ACC112 (cell line): ENCODE measurements at regions not wholly inside any gene's neighbourhood (a gene's known extent, or its start where the extent isn't known, plus 50 kb on each side); places are given as distances from the start of the nearest gene placed in this dataset.
"Not testable (repeated sequence)": the region's sequence is repeated elsewhere in the genome, so short reads cannot be mapped to it uniquely, and the experiment has no call there.

Experiments used
- H2AFZ ChIP-seq: fragments of 200-600 bp; sonication (generic); one replicate; pipeline ENCODE4 v1.6.0; 2017; ENCODE audit warnings: antibody characterized with exemption, low read length; ENCODE audit not compliant: unreplicated experiment
- H3K27ac ChIP-seq: fragments of 200-600 bp; sonication (generic); 2 replicates; pipeline ENCODE4 v1.5.1; 2014; ENCODE audit warnings: low read depth, mild to moderate bottlenecking, antibody characterized with exemption, low read length, moderate library complexity
- H3K27me3 ChIP-seq: fragments of 200-600 bp; sonication (generic); 2 replicates; pipeline ENCODE4 v1.6.1; 2014; ENCODE audit warnings: mild to moderate bottlenecking, antibody characterized with exemption, low read length, moderate library complexity, mixed read lengths; ENCODE audit not compliant: insufficient read depth
- H3K36me3 ChIP-seq: fragments of 200-600 bp; sonication (generic); 2 replicates; pipeline ENCODE4 v1.6.1; 2016; ENCODE audit warnings: mild to moderate bottlenecking, antibody characterized with exemption, low read length, moderate library complexity, mixed read lengths; ENCODE audit not compliant: insufficient read depth
- H3K4me1 ChIP-seq: fragments of 200-600 bp; sonication (generic); one replicate; pipeline ENCODE4 v1.6.1; 2016; ENCODE audit warnings: low read length, mixed read lengths; ENCODE audit not compliant: insufficient read depth, unreplicated experiment, control insufficient read depth
- H3K4me3 ChIP-seq: fragments of 200-600 bp; sonication (generic); 2 replicates; pipeline ENCODE4 v1.5.1; 2014; ENCODE audit warnings: mild to moderate bottlenecking, low read depth, low read length
- H3K79me2 ChIP-seq: fragments of 200-600 bp; sonication (generic); one replicate; pipeline ENCODE4 v1.6.0; 2016; ENCODE audit warnings: low read length; ENCODE audit not compliant: control insufficient read depth, unreplicated experiment, insufficient read depth

DNA sequence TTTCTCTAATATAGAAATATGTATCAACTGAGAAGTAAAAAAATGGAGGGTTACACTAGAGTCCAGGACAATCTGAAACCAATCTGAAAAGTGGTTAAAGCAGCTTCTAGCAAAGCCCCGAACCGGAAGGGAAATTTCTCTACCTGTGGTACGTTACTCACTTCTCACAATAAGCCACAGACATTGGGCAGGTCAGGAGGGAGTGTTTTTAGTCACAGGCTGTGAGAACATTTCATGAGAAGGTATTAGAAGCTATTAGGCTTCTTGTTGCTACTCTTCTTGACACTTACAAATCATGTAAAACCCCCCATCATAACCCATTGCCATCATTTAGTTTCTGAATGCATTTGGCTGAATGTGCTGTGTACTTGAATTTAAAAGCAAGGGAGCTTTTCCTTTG, 120.9 kb downstream of the NUFIP1 start:
- Histone ChIP-seq H3K27ac (no peak overlapping the region), H2AFZ (no peak overlapping the region), H3K4me3 (no peak overlapping the region), H3K79me2 (no peaks in the 10 kb centered on the region), H3K4me1 (no peaks in the 10 kb centered on the region), H3K36me3 (no peaks in the 10 kb centered on the region), H3K27me3 (no peaks in the 10 kb centered on the region)

DNA sequence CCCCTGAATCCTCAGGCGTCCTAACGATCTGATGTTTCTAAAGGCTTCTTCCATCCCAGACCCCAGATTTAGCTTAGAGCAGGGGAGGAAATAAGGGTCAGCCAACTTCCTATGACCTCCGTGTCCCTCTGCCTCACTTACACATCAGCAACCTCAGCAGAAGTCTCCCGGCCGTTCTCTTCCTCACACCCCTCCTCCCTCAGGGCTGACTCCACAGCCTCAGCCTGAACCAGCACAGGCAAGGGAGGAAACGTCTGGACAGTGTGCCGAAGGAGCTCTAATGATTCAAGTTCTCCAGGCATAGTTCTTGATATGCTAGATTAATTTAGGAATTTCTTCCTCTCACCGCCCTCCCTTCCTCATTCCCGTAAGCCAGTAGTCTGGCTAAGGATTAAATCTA, 121.4 kb downstream of the NUFIP1 start:
- Histone ChIP-seq H3K4me3 (no peak overlapping the region), H3K79me2 (no peaks in the 10 kb centered on the region), H3K36me3 (no peaks in the 10 kb centered on the region), H3K4me1 (no peaks in the 10 kb centered on the region), H3K27ac (no peak overlapping the region), H2AFZ (no peak overlapping the region), H3K27me3 (no peaks in the 10 kb centered on the region)

DNA sequence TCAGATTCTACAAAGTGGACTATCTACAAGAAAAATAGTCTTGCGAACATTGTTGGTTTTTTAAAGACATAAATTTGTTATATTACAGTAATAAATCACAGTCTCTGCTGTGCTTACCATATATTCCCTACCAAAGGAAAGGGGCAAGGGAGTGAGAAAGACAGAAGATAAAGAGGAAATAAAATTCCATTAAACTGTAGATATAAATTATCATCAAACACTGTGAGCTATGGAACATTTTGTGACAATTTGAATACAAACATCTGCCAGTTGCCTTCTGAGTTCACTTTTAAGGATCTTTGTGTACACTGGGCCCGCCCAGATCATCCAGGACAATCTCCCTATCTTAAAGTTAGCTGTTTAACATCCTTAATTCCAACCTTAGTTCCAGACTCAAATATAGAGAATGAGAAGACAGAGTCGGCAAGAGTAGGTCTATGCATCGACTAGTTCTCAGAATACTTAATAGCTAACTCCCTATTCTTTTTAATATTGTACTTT, 122.8 kb downstream of the NUFIP1 start:
- Histone ChIP-seq H3K36me3 (no peaks in the 10 kb centered on the region), H2AFZ (no peak overlapping the region), H3K27me3 (no peaks in the 10 kb centered on the region), H3K79me2 (no peaks in the 10 kb centered on the region), H3K4me3 (no peak overlapping the region), H3K4me1 (no peaks in the 10 kb centered on the region), H3K27ac (no peak overlapping the region)

DNA sequence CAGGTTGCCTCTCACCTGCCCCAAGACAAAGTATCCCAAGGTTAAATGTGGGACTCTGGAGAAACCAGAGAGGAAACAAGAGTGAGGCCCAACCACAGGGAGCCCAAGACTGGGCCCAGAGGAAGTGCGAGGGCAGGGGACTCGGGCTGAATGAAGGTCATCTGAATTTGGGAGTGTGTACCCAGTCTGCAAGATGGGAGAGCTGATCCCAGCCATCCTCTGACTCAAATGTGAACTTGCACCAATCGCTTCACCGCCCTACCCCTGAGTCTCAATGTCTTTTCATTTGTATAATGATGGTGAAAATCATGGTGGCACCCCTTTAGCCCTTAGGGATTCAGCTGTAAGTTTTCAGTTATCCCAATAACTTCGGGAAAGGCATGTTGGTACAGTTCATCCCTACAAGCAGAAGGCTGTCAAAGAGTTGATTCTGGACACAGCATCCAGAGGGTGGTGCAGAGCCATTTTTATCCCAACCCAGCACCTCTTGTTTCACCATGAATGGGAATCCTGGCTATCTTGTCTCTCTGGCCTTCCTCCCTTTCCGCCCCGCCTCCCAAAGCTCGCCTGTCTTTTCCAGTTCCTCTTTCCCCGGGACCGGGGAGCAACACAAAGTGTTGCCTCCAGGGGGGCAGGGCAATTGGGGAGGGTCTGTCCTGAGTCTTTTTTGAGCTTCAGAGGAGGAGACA, 123.4 kb downstream of the NUFIP1 start:
- Histone ChIP-seq H3K4me1 (no peaks in the 10 kb centered on the region), H3K36me3 (no peaks in the 10 kb centered on the region), H3K27ac (no peak overlapping the region), H3K79me2 (no peaks in the 10 kb centered on the region), H2AFZ (no peak overlapping the region), H3K4me3 (no peak overlapping the region), H3K27me3 (no peaks in the 10 kb centered on the region)

DNA sequence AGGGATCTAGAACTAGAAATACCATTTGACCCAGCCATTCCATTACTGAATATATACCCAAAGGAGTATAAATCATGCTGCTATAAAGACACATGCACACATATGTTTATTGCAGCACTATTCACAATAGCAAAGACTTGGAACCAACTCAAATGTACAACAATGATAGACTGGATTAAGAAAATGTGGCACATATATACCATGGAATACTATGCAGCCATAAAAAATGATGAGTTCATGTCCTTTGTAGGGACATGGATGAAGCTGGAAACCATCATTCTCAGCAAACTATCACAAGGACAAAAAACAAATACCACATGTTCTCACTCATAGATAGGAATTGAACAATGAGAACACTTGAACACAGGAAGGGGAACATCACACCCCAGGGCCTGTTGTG, 125.6 kb downstream of the NUFIP1 start:
- not testable (repeated sequence) for H3K79me2 ChIP-seq, H2AFZ ChIP-seq, H3K4me3 ChIP-seq, H3K27me3 ChIP-seq, H3K27ac ChIP-seq, H3K4me1 ChIP-seq, H3K36me3 ChIP-seq

DNA sequence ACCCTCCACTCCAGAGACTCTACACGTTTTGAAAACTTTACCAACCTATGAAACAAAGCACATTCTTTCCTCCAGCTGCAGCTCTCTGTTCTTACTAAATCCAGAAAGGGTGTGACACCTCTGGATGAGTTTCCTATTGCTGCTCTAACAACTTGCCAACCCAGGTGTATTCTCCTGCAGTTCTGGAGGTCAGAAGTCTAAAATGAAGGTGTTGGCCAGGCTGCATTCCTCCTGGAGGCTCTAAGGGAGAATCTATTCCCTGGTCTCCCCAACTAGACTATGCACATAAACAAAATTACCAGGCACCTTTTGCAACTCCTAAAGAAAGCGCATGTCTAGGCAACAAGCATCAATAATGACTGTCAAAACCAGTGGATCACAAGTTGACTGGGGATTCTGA, 128.8 kb downstream of the NUFIP1 start:
- Histone ChIP-seq H3K4me1 (no peaks in the 10 kb centered on the region), H2AFZ (no peak overlapping the region), H3K79me2 (no peaks in the 10 kb centered on the region), H3K27me3 (no peaks in the 10 kb centered on the region), H3K4me3 (no peak overlapping the region), H3K36me3 (no peaks in the 10 kb centered on the region), H3K27ac (no peak overlapping the region)

DNA sequence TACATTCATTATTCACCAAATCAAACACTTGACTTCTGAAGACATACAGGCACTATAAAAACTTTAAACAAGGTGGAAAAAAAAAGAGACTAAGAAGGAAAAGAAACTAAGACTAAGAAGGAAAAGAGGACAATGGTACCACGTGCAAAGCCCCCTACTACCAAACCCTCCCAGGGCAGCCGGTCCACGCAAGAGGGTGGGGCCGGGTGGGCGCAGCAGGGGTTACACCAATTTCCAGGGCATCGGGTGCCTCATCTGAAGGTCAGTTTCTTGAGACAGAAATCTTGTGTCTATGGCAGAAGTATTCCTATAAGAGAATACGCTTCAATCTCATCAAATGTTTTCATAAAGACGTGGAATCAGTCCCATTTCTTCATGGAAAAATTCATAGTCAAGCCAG, 131.5 kb downstream of the NUFIP1 start:
- H2AFZ ChIP-seq: no peak overlapping the region
- no peak overlapping the region for H3K27ac ChIP-seq
- no peaks in the 10 kb centered on the region for H3K4me1 ChIP-seq
- H3K79me2 ChIP-seq: no peaks in the 10 kb centered on the region
- no peaks in the 10 kb centered on the region for H3K36me3 ChIP-seq
- H3K27me3 ChIP-seq: no peaks in the 10 kb centered on the region
- no peak overlapping the region for H3K4me3 ChIP-seq

DNA sequence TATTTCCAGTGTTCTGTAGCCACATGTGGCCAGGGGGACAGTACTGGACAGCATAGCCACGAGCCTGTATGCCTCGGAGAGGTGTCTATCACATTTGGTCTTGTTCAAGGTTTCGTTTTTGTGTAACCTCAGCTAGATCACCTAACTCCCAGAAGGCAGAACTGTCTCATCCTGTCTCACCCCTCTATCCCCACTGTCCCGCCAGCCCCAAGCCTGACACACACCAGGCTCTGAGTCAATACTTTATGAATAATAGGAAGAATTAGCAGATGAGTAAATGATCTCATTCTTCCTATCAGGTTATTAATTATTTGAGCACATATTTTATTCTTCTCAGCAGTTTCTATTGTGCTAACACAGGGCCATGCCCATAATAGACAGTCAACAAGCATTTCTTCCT, 132.2 kb downstream of the NUFIP1 start:
- H3K4me3 ChIP-seq: no peak overlapping the region
- no peaks in the 10 kb centered on the region for H3K27me3 ChIP-seq
- no peak overlapping the region for H2AFZ ChIP-seq
- no peak overlapping the region for H3K27ac ChIP-seq
- H3K79me2 ChIP-seq: no peaks in the 10 kb centered on the region
- H3K4me1 ChIP-seq: no peaks in the 10 kb centered on the region
- no peaks in the 10 kb centered on the region for H3K36me3 ChIP-seq

DNA sequence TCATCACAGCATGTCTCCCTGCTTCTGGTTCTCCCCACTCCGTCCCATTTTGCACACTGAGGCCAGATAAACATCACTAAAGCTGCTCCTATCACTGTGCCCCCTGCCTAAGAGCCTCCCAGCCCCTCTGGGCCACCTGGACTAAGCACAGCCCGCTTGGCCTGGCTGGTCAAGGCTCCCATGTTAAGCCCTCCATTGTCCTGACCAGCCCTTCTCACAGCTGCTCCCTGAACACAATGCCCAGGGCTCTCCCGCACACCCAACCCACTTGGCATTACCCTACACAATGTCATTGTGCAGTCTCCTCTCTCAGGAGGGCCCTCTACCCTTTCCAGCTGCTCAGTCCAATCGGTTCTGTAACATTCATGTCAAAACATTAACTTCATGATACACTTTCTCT, 133.4 kb downstream of the NUFIP1 start:
- no peak overlapping the region for H2AFZ ChIP-seq
- no peaks in the 10 kb centered on the region for H3K79me2 ChIP-seq
- no peak overlapping the region for H3K4me3 ChIP-seq
- no peaks in the 10 kb centered on the region for H3K36me3 ChIP-seq
- no peak overlapping the region for H3K27ac ChIP-seq
- no peaks in the 10 kb centered on the region for H3K4me1 ChIP-seq
- no peaks in the 10 kb centered on the region for H3K27me3 ChIP-seq

DNA sequence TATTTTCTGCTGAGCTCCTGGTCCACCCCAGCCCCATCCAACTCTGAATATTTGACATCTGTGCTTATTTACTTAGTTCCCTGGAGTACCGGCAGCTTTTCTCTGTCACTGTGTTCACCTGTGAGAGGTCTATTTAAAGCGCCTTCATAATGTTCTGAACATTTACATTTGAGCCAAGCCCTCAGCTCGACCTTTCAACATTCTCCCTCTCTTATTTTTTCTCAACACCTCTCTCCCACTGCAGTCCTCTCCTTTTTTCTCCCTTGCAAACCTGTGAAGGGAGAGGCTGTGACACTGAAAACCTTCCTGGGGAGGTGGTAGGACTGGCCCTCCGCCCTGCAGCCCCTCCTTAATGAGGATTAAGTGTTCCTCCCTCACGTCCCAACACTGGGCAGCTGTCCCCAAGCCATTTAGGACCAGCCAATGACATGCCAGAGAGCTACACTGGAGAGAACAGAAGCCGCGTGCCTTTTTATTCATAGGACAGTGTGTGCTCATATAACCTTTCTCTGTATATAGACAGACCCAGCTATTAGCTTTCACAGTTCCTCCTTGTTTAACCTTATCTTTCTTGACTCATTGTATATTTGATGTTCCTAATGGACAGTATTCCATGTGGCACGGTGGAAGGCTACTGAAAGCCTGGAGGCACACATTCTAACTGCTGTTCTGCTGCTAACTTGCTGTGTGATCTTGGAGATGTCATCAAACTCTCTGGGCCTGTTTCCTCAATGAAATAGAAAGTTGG, 134.8 kb downstream of the NUFIP1 start:
- Histone ChIP-seq H3K36me3 (no peaks in the 10 kb centered on the region), H3K27me3 (no peaks in the 10 kb centered on the region), H2AFZ (no peak overlapping the region), H3K4me1 (no peaks in the 10 kb centered on the region), H3K79me2 (no peaks in the 10 kb centered on the region), H3K27ac (no peak overlapping the region), H3K4me3 (no peak overlapping the region)

DNA sequence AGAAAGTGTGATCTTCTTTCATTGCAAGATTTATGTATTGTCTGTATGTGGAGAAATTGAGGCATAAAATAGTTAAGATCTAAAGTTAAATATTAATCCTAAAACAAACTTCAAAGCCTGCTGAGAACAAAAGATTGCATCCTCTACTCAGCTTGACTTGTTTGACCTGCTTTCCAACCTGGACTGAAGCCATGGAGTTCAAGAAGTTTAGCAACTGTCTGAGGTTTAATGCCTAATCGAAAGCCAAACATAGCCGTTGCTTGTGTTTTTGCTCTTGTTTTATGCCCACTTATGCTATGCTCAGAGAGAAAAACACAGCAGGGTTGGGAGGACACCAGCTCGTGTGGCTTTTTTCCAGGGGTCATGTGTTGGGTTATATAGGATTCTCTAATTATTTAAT, 135.6 kb downstream of the NUFIP1 start:
- Histone ChIP-seq H2AFZ (no peak overlapping the region), H3K27ac (no peak overlapping the region), H3K27me3 (no peaks in the 10 kb centered on the region), H3K36me3 (no peaks in the 10 kb centered on the region), H3K4me1 (no peaks in the 10 kb centered on the region), H3K4me3 (no peak overlapping the region), H3K79me2 (no peaks in the 10 kb centered on the region)
